ENCODE measurements at regions not wholly inside any gene's neighbourhood (a gene's known extent, or its start where the extent isn't known, plus 50 kb on each side); places are given as distances from the start of the nearest gene placed in this dataset.

GRCh38 chr3:162489853-162490252 is 993.2 kb downstream of the OTOL1 start:
- H3K9ac ChIP-seq (ENCODE audit: low read length): no peak overlapping the region
- no peaks in the 10 kb centered on the region for H3K9me3 Mint-ChIP-seq (ENCODE audit: unreplicated experiment)
- H3K27ac Mint-ChIP-seq (ENCODE audit: unreplicated experiment): no peak overlapping the region
- no peak overlapping the region for H3K4me3 Mint-ChIP-seq (ENCODE audit: unreplicated experiment)
- peaks cover 12% of the 10 kb centered on the region for H3K4me1 ChIP-seq (ENCODE audit: insufficient read depth, low read length)
- TF ChIP-seq EZH2 (IDR thresholded peaks at IDR 0.05; ENCODE audit: insufficient read depth, low read length): no peak
- no peak for TF ChIP-seq CTCF (IDR thresholded peaks at IDR 0.05; ENCODE audit: insufficient read depth, low read depth, low read length)
- DNase-seq (ENCODE audit: low read depth) (peak; percentile 17), FAIRE-seq (no peak)
- no peaks in the 10 kb centered on the region for H4K20me1 ChIP-seq (ENCODE audit: insufficient read depth, low read length)
- no peaks in the 10 kb centered on the region for H3K27me3 Mint-ChIP-seq (ENCODE audit: low read depth, unreplicated experiment)
- H3K4me3 ChIP-seq (ENCODE audit: insufficient read depth, low read depth, low read length): no peak overlapping the region
- no peak overlapping the region for H3K4me2 ChIP-seq (ENCODE audit: low read length)
- no peaks in the 10 kb centered on the region for H3K36me3 ChIP-seq (ENCODE audit: insufficient read depth, low read length)
- no peak overlapping the region for H3K27ac ChIP-seq (ENCODE audit: low read depth, low read length)
- peaks cover 13% of the 10 kb centered on the region for H3K4me1 Mint-ChIP-seq (ENCODE audit: low read depth, unreplicated experiment)
- no peaks in the 10 kb centered on the region for H3K36me3 Mint-ChIP-seq (ENCODE audit: low read depth, unreplicated experiment)
- H3K79me2 ChIP-seq (ENCODE audit: insufficient read depth, low read length): no peaks in the 10 kb centered on the region
- H3K27me3 ChIP-seq (ENCODE audit: insufficient read depth, low read length): no peaks in the 10 kb centered on the region
- no peaks in the 10 kb centered on the region for H3K9me3 ChIP-seq (ENCODE audit: insufficient read depth, low read depth, low read length)
- H2AFZ ChIP-seq (ENCODE audit: low read depth, low read length): no peak overlapping the region

GRCh38 chr3:162491952-162492351 is 995.3 kb downstream of the OTOL1 start:
- no peaks in the 10 kb centered on the region for H3K36me3 Mint-ChIP-seq (ENCODE audit: low read depth, unreplicated experiment)
- DNase-seq (ENCODE audit: low read depth): peak; percentile 7
- H3K27me3 ChIP-seq (ENCODE audit: insufficient read depth, low read length): no peaks in the 10 kb centered on the region
- H2AFZ ChIP-seq (ENCODE audit: low read depth, low read length): no peak overlapping the region
- H4K20me1 ChIP-seq (ENCODE audit: insufficient read depth, low read length): no peaks in the 10 kb centered on the region
- H3K27ac Mint-ChIP-seq (ENCODE audit: unreplicated experiment): no peak overlapping the region
- H3K4me3 ChIP-seq (ENCODE audit: insufficient read depth, low read depth, low read length): no peak overlapping the region
- no peak overlapping the region for H3K4me3 Mint-ChIP-seq (ENCODE audit: unreplicated experiment)
- H3K27me3 Mint-ChIP-seq (ENCODE audit: low read depth, unreplicated experiment): no peaks in the 10 kb centered on the region
- no peak overlapping the region for H3K9ac ChIP-seq (ENCODE audit: low read length)
- no peaks in the 10 kb centered on the region for H3K36me3 ChIP-seq (ENCODE audit: insufficient read depth, low read length)
- no peaks in the 10 kb centered on the region for H3K79me2 ChIP-seq (ENCODE audit: insufficient read depth, low read length)
- peaks cover 12% of the 10 kb centered on the region for H3K4me1 ChIP-seq (ENCODE audit: insufficient read depth, low read length)
- FAIRE-seq: no peak
- H3K9me3 Mint-ChIP-seq (ENCODE audit: unreplicated experiment): peaks cover 3% of the 10 kb centered on the region
- peaks cover 13% of the 10 kb centered on the region for H3K4me1 Mint-ChIP-seq (ENCODE audit: low read depth, unreplicated experiment)
- TF ChIP-seq CTCF (IDR thresholded peaks at IDR 0.05; ENCODE audit: insufficient read depth, low read depth, low read length): no peak
- no peak for TF ChIP-seq EZH2 (IDR thresholded peaks at IDR 0.05; ENCODE audit: insufficient read depth, low read length)
- H3K9me3 ChIP-seq (ENCODE audit: insufficient read depth, low read depth, low read length): no peaks in the 10 kb centered on the region
- H3K4me2 ChIP-seq (ENCODE audit: low read length): peak overlapping the region; percentile 71
- H3K27ac ChIP-seq (ENCODE audit: low read depth, low read length): peak overlapping the region; percentile 74

- no peaks in the 10 kb centered on the region for H3K9me3 ChIP-seq (ENCODE audit: insufficient read depth, low read depth, low read length)
- Mint-ChIP-seq H3K9me3 (ENCODE audit: unreplicated experiment) (peaks cover 3% of the 10 kb centered on the region), H3K36me3 (ENCODE audit: low read depth, unreplicated experiment) (no peaks in the 10 kb centered on the region), H3K4me3 (ENCODE audit: unreplicated experiment) (no peak overlapping the region), H3K4me1 (ENCODE audit: low read depth, unreplicated experiment) (peaks cover 13% of the 10 kb centered on the region), H3K27me3 (ENCODE audit: low read depth, unreplicated experiment) (no peaks in the 10 kb centered on the region), H3K27ac (ENCODE audit: unreplicated experiment) (peak overlapping the region; percentile 58)
- H3K9ac ChIP-seq (ENCODE audit: low read length): peak overlapping the region; percentile 35
- no peaks in the 10 kb centered on the region for H3K27me3 ChIP-seq (ENCODE audit: insufficient read depth, low read length)
- FAIRE-seq (peak; percentile 83), DNase-seq (ENCODE audit: low read depth) (peak; percentile 83)
- TF ChIP-seq EZH2 (IDR thresholded peaks at IDR 0.05; ENCODE audit: insufficient read depth, low read length): no peak
- no peak for TF ChIP-seq CTCF (IDR thresholded peaks at IDR 0.05; ENCODE audit: insufficient read depth, low read depth, low read length)
- no peak overlapping the region for H2AFZ ChIP-seq (ENCODE audit: low read depth, low read length)
- peak overlapping the region; percentile 71 for H3K4me2 ChIP-seq (ENCODE audit: low read length)
- no peaks in the 10 kb centered on the region for H3K79me2 ChIP-seq (ENCODE audit: insufficient read depth, low read length)
- no peak overlapping the region for H3K4me3 ChIP-seq (ENCODE audit: insufficient read depth, low read depth, low read length)
- peak overlapping the region; percentile 74 for H3K27ac ChIP-seq (ENCODE audit: low read depth, low read length)
- no peaks in the 10 kb centered on the region for H4K20me1 ChIP-seq (ENCODE audit: insufficient read depth, low read length)
- H3K36me3 ChIP-seq (ENCODE audit: insufficient read depth, low read length): no peaks in the 10 kb centered on the region
- H3K4me1 ChIP-seq (ENCODE audit: insufficient read depth, low read length): peaks cover 12% of the 10 kb centered on the region
Observed at GRCh38 chr3:162492446-162493081, 996.0 kb downstream of the OTOL1 start.
